ENCODE measurements at regions not wholly inside any gene's neighbourhood (a gene's known extent, or its start where the extent isn't known, plus 50 kb on each side); places are given as distances from the start of the nearest gene placed in this dataset.

DNA sequence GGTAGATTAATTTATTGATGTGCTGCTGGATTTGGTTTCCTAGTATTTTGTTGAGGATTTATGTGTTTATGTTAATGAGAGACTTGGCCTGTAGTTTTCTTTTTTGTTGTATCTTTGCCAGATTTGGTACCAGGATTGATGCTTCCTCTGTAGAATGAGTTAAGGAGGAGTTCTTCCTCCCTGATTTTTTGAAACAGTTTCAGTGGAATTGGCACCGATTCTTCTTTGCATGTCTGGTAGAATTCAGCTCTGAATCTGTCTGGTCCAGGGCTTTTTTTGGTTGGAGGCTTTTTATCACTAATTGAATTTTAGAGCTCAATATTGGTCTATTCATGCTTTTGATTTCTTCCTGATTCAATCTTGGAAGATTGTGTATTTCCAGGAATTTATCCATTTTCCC lies 174.0 kb upstream of the NDST4 start:
- Mint-ChIP-seq H3K4me1 (ENCODE audit: low read depth, unreplicated experiment) (no peaks in the 10 kb centered on the region), H3K4me3 (ENCODE audit: low read depth, unreplicated experiment) (no peak overlapping the region), H3K27ac (ENCODE audit: unreplicated experiment) (no peak overlapping the region), H3K9me3 (ENCODE audit: low read depth, unreplicated experiment) (no peaks in the 10 kb centered on the region), H3K27me3 (ENCODE audit: unreplicated experiment) (no peaks in the 10 kb centered on the region), H3K36me3 (ENCODE audit: insufficient read depth, unreplicated experiment) (no peaks in the 10 kb centered on the region)
- intact Hi-C loops (cut with micrococcal nuclease; ENCODE audit: unreplicated experiment): no loop called here
- TF ChIP-seq CTCF (IDR thresholded peaks at IDR 0.05; ENCODE audit: unreplicated experiment): no peak
- CTCF ChIA-PET: interaction anchor here (0.6 kb wide), 1 partner anchor 340 kb away, joined by 3 read pairs; no protein-coding TSS in a partner anchor
- DNase-seq: no peak
- BruUV-seq (replicated peaks): no TSS peak

- BruUV-seq (replicated peaks): no TSS peak
- DNase-seq: no peak
- intact Hi-C loops (cut with micrococcal nuclease; ENCODE audit: unreplicated experiment): no loop called here
- Mint-ChIP-seq H3K4me1 (ENCODE audit: low read depth, unreplicated experiment) (no peaks in the 10 kb centered on the region), H3K27ac (ENCODE audit: unreplicated experiment) (no peak overlapping the region), H3K9me3 (ENCODE audit: low read depth, unreplicated experiment) (no peaks in the 10 kb centered on the region), H3K27me3 (ENCODE audit: unreplicated experiment) (no peaks in the 10 kb centered on the region), H3K36me3 (ENCODE audit: insufficient read depth, unreplicated experiment) (no peaks in the 10 kb centered on the region), H3K4me3 (ENCODE audit: low read depth, unreplicated experiment) (no peak overlapping the region)
- CTCF ChIA-PET: no interaction called here
- no peak for TF ChIP-seq CTCF (IDR thresholded peaks at IDR 0.05; ENCODE audit: unreplicated experiment)
These were observed 165.9 kb upstream of the NDST4 start for GRCh38 chr4:115279330-115279729.

DNA sequence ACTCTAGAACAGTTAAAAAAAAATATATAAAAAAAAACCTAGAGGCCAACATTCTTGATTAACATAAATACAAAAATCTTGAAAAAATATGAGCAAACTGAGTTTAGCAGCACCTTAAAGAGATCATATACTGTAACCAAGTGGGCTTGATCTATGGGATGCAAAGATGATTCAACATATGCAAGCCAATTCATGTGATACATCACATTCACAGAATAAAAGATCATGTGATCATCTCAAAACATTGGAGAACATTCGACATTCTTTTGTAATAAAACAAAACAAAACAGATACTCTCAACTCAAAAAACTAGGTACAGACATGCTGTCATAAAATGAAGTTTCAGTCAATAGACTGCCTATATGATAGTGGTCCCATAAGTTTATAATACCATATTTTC lies 165.4 kb upstream of the NDST4 start:
- DNase-seq: no peak
- no peaks in the 10 kb centered on the region for H3K4me1 Mint-ChIP-seq (ENCODE audit: low read depth, unreplicated experiment)
- H3K27me3 Mint-ChIP-seq (ENCODE audit: unreplicated experiment): no peaks in the 10 kb centered on the region
- CTCF ChIA-PET: no interaction called here
- no peaks in the 10 kb centered on the region for H3K9me3 Mint-ChIP-seq (ENCODE audit: low read depth, unreplicated experiment)
- TF ChIP-seq CTCF (IDR thresholded peaks at IDR 0.05; ENCODE audit: unreplicated experiment): no peak
- intact Hi-C loops (cut with micrococcal nuclease; ENCODE audit: unreplicated experiment): no loop called here
- no peak overlapping the region for H3K27ac Mint-ChIP-seq (ENCODE audit: unreplicated experiment)
- no peak overlapping the region for H3K4me3 Mint-ChIP-seq (ENCODE audit: low read depth, unreplicated experiment)
- BruUV-seq (replicated peaks): no TSS peak
- H3K36me3 Mint-ChIP-seq (ENCODE audit: insufficient read depth, unreplicated experiment): no peaks in the 10 kb centered on the region

DNA sequence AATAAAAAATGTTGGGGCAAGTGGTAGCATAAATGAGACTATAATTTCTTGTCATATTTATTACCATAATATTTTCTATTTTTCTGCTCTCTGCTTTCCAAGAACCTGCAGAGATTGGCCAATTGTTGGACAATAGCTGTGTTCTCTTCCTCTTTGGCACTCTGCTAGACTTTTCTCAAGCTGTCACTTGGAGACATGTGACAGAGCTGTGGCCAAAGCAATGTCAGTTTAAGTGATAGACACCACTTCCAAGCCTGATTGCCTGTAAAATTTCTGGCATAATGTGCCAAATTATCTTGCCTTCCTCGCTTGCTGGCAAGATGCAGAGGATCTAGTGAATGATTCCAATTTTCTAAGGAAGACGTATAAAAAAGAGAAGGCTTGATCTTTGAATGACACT lies 162.2 kb upstream of the NDST4 start:
- CTCF ChIA-PET: no interaction called here

More for the DNA sequence above, 162.2 kb upstream of the NDST4 start:
- no peak for DNase-seq
- no peaks in the 10 kb centered on the region for H3K9me3 Mint-ChIP-seq (ENCODE audit: low read depth, unreplicated experiment)
- H3K36me3 Mint-ChIP-seq (ENCODE audit: insufficient read depth, unreplicated experiment): no peaks in the 10 kb centered on the region
- intact Hi-C loops (cut with micrococcal nuclease; ENCODE audit: unreplicated experiment): no loop called here
- H3K4me3 Mint-ChIP-seq (ENCODE audit: low read depth, unreplicated experiment): no peak overlapping the region
- no peak overlapping the region for H3K27ac Mint-ChIP-seq (ENCODE audit: unreplicated experiment)
- no peaks in the 10 kb centered on the region for H3K4me1 Mint-ChIP-seq (ENCODE audit: low read depth, unreplicated experiment)
- no peak for TF ChIP-seq CTCF (IDR thresholded peaks at IDR 0.05; ENCODE audit: unreplicated experiment)
- H3K27me3 Mint-ChIP-seq (ENCODE audit: unreplicated experiment): no peaks in the 10 kb centered on the region
- no TSS peak for BruUV-seq (replicated peaks)
